ENCODE measurements at regions not wholly inside any gene's neighbourhood (a gene's known extent, or its start where the extent isn't known, plus 50 kb on each side); places are given as distances from the start of the nearest gene placed in this dataset.

DNA sequence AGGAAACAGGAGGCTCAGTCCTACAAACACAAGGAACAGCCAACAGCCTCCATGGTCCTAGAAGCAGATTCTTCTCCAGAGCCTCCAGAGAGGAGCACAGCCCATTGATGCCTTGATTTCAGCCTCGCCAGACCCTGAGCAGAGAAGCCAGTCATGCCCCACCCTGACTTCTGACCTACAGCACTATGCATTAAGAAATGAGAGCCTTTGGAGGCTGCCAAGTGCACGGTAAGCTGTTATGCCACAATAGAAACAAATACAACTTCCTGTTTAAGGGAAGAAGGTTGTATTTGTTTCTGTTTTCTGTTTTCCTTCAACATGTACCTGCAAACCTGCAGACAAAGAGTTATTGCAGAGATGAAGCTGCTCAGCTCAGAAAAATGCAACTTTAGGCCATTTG lies 181.3 kb upstream of the AGAP1 start:
- no peak for DNase-seq

DNA sequence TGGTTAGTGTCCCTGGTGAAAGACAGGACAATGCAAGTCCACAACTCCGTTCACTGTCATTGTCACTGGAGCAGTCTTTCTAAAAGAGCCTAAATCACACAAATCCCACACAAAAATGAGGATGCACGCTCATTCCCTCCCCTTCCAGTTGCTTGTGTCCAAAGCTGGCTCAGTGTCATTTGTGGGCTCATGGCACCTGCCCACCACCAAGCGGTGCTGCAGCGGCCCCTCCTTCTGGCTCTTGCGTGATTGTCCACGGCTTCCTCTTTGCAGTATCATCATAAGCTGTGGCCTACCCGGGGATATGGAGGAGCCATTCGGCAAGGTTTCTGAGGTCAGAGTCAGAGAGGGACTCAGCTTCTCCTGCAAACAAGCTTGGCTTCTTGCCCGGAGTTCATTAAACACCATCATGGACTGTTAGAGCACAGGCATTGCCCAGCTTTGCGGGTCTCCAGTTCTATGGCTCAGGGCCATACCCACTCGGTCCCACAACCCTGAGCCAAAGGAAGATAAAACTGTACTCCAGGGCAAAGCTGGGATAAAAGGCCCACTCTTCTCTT lies 179.4 kb upstream of the AGAP1 start:
- no peak for DNase-seq

DNA sequence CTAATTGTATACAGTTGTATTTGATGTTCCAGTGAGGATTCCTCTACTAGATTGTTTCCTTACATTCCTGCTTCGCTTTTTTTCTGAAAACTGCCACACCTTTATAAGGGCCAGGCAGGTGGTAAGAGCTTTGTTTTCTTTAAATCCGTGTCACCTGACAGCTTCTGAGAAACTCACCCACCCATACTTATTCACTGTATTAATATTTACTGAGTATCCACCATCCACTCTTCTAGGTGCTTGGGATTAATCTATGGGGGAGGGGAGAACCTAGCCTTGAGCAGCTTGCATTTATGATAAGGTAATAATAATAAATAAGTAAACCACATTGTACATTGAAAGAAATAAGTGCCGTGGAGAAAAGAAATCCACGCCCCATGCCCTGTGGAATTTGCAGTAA lies 174.7 kb upstream of the AGAP1 start:
- no peak for DNase-seq

DNA sequence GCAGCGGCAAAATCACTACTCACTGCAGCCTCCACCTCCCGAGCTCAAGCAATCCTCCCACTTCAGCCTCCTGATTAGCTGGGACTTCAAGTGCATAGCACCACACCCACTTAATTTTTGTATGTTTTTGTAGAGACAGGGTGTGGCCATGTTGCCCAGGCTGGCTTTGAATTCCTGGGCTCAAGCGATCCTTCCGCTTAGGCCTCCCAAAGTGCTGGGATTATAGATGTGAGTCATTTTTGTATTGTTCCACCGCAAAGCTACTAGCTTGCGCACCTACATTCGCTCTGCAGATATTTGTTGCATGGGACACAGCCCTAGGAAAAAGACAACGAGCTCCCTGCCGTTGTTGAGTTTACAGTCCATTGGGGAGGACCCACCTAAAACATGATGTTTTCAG lies 173.5 kb upstream of the AGAP1 start:
- DNase-seq = no peak

DNA sequence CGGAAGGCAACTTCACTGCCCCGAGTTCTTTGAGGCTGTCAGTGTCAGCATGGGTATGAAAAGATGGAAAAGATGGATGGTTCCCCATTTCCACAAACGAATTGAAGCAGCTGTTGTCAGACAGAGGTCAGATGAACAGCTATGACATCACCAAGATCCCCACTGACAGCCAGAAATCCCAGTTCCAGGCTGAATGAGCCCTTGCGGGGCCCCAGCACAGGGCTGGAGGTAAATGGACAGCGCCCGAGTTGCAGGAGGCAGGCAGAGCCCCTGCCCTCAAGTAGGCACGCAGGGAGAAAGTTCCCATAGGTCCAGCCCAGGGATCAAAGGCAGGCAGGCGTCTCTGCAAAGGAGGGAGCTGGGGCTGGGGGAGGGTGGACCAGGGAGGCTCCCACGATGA lies 169.5 kb upstream of the AGAP1 start:
- no peak for DNase-seq

DNA sequence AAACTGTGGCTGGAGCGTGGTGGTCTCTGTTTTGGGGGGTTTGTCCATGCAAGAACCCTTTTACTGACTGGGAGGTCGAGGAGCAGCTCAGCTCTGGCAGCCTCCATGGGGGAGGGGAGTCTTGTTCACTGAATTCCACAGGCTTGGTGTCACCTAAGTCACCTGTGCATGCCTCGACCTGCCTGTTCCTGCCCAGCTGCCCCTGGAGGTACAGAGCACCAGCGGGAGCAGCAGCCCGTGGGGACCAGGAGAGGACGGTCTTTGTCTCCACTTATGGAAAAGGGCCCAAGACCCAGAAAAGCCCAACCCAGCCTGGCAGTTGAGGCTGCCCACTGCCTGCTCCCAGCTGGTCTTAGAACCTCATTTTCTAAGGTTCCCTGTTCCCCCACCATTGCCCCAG lies 168.7 kb upstream of the AGAP1 start:
- DNase-seq = no peak

DNA sequence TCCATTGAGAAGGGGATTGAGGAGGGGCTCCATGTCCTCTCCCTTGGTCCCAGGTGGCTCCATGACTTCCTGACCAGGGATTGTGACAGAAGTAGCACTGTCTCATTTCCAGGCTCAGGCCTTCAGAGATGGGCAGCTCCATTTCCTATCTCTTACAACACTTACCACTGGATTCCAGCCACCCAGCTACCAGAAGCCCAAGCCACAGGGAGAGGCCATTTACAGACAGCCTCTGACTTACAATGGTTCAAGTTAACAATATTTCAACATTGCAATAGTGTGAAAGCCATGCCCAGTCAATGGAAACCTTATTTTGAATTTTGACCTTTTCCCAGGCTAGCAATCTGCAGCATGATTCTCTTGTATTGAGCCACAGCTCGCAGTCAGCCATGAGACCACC lies 164.9 kb upstream of the AGAP1 start:
- no peak for DNase-seq

DNA sequence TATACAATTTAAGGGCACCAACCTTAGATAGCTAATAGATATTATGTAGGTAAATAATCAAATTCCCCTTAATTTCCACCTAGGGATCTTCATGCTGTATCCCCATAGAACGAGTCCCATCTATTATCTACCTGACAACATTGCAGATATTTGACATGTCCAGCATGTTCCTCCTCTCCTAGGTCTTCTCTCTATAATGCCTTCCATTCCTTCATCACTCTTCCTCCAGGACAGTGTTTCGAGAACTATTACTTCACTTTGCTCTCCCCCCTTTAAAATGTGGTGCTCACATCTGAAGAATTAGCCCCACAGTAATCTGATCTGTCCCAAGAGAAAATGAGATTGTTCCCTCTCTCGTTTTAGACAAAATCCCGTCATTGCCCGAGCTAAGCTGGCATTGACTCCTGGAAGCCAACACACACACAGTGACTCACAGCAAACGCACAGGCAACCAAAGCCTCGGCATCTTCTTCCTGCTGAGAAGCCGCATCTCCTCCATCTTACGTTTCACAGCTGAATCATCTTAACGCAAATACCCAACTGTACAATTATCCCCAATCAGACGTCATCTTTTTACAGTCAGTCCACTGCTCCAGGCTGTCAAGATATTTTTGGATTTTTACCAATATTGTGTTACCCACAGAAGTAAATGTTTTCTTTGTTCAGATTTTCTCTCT lies 162.9 kb upstream of the AGAP1 start:
- DNase-seq = no peak

DNA sequence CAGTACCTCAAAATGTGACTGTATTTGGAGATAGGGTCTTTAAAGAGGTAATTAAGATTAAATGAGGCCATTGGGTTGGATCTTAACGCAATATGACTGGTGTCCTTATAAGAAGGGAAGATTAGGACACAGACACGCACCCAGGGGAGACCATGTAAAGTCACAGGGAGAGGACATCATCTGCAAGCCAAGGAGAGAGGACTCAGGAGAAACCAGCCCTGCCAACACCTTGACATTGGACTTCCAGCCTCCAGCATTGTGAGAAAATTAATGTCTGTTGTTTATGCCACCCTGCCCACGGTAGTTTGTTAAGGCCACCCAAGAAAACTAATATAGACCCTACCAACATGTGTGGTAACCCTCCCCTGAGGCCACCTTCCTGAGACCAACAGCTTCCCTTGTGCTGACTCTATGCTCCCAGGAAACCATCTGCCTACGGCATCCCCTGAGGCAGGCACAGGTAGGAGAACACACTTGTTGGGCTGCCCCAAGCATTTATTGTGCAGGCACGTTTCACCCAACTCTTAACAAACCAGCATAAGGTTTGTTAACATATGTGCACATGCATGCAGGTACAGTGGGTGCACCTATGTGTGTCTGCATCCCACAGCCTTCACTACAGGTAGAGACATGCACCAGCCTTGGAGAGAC lies 161.5 kb upstream of the AGAP1 start:
- DNase-seq = no peak

DNA sequence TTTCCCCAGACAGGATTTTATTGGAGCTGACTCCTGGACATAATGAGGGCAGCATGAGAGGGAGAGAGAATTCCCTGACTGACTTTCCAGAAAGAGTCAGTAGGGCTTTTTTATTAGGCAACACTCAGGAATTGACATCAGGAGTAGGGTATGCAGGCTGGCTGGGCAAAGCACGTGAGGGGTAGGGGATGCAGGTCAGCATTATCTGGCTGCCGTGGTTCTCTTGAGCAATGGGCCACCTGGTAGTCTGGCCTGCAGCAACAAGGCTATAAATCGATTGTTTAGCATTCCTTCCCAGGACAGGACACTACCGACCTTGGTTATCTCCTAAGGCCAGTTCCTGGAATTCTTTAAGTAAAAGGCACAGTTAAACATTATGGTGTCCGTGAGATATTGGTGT lies 160.8 kb upstream of the AGAP1 start:
- no peak for DNase-seq

DNA sequence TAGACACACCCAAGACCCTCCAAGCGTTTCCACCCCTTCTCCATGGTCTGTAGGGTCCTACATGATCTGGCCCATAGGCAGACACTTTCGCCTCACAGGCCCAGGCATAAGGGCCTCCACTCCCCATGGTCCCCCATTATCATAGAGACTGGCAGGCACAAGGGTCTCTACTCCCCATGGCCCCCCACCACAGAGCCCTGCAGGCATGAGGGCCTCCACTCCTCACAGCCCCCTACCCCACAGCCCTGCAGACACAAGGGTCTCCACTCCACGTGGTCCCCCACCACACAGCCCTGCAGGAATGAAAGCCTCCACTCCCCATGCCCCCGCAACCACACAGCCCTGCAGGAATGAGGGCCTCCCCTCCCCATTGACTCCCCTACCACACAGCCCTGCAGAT lies 159.7 kb upstream of the AGAP1 start:
- DNase-seq = no peak

DNA sequence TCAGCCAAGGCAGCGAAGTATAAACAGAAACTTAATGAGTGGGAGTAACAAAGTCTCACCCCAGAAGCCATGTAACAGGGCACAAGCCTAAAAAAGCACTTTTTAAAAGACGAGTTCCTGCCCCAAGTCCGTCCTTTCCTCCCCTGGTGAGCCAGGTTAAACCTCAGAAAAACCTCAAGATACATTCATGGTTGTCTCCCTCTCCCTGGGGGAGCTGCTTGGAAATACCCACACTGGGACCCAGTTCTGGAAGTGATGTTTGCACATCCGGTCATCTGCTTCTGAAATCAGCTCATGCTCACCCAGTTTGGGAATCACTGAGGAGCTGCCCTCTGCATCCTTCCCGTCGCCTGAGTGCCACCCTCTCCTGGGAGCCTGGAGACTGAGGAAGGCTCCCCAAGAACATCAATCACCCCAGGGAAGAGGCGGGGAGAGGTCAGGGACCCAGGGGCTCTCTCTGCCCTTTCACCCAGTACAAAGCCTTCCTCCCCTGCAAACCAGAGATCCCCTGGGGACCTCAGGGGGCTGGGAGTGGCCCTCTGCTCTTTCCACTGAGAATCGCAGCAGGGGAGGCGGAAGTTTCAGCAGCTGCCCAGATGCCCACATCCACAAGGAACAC lies 150.6 kb upstream of the AGAP1 start:
- no peak for DNase-seq

DNA sequence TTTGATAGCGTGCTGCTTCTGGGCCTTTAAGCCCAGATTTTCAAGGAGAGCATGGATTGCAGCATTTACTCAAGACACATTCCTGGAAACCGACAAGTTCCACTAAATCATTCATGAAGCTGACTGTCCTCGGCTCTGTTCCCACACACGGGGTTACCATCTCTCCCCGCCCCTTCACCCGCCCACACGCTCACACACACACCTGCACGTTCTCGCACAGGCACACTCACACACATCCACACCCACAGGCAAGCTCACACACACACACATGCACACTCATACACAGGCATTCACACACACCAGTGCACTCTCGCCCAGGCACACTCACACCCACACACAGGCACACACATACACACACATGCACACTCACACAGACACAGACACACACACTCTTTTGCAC lies 150.0 kb upstream of the AGAP1 start:
- no peak for DNase-seq

DNA sequence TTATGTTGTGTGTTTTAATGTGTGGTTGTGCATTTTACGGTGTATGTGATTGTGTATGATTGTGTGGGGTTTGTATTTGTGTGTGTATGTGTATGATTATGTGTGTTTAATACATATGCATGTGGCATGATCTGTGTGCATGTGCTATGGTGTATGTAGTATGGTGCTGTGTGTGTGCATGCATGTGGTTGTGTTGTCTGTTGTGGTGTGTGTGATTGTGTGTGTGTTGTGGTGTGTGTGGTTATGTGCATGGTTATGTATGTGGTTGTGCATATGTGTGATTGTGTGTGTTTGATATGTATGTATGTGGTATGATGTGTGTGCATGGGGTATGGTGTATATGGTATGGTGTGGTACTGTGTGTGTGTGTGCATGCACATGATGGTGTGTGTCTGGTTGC lies 148.1 kb upstream of the AGAP1 start:
- DNase-seq = no peak

DNA sequence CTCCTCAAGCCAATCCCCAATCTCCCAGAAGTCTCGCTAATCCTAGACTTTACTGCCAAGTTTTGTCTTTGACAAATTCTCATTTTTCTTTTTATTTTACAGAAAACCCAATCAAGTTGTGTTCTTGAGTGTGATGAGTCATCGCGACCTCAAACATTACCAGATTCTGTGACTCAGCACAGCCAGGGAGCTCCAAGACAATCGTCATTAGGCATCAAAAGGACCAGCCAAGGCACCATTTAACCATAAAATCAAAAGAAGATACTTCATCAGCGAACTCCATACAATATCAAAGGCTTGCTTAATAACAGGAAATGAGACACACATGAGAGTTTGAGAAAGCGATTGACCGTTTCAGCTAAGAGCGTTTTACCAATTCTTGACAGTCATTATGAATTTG lies 146.2 kb upstream of the AGAP1 start:
- no peak for DNase-seq

DNA sequence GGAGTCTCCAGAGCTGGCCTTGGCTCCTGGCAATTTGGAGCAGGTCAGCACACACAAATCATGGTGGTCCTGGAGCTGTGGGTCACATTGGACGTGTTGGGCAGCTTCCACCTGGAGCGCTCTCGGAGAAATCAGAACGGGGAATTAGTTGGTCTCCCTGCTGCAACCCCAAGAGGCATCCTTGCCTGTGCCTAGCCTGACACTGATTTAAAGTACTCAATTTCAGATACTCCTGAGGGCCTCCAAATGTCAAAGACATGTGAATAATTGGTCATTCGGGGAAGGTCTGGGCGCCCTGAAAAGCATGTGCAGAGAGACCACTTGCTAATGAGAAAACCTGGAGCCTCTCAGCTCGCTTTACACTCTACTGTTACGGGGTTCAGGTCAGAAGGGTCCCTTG lies 145.5 kb upstream of the AGAP1 start:
- DNase-seq = no peak

DNA sequence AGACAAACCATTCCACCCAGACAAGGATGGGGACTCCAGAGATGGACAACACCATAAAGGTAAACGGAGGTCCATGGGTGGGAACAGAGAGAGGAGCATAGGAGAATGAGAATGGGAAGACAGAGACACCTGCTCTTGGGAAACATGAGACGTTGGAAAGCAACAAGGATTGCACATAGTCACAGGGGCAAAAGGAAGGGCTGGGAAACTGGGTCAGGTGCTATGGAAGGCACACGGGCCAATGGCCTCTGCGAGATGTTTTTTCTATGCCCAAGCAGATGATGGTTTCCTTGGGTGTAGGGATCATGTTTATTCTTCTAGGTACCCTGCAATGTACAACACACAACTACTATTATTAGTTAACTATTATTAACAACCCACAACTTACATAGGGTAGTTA lies 143.6 kb upstream of the AGAP1 start:
- no peak for DNase-seq

DNA sequence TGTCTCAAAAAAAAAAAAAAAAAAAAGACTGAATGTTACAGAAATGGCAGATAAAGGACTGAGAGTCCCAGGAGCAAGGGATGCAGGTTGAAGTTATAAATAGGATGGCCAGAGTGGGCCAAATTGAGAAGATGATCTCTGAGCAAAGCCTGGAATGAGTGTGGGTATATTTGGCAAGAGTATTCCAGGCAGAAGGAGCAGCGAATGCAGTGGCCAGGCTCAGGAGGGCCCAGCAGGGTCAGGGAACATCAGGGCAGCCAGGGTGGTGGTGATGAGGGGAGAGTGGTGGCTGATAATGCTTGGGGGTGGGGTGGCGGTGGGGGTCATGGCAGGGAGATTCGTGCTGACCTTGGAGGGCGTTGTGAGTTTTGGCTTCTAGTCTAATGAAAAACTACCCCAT lies 141.3 kb upstream of the AGAP1 start:
- no peak for DNase-seq

DNA sequence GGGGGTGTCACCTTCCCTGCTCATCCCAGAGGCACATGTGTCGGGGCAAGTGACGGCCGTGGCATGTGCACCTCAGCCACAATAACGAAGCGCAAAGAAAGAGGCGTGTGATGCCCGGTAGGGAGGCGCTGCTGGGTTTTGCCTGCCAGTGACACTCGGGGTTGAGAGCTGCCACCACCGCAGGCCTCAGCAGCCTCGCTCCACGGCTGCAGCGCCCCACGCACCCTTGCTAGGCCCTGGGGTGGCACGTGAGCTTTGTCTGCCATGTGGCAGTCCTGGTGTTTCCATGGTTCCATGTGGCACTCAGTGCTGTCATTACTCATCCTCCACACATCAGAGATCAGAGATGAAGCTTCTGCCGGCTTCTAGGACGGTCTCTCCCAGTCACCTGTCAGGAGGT lies 136.0 kb upstream of the AGAP1 start:
- DNase-seq = no peak

DNA sequence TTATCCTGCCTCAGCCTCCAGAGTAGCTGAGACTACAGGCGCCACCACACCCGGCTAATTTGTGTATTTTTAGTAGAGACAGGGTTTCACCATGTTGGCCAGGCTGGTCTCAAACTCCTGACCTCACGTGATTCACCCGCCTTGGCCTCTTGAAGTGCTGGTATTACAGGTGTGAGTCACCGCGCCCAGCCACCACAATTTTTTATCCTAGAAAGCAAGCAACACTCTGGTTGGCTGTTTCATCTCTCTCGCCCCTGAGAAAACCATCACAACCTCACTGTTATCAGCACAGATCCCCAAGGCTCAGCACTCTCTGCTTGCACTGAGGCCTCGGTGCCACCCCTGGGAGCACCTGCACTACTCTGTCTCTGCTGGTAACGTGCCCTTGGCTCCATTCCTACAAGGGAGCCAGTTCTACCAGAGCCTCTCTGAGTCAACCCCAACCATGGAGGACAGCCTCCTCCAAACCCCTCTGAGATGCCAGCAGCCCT lies 134.8 kb upstream of the AGAP1 start:
- DNase-seq = no peak

DNA sequence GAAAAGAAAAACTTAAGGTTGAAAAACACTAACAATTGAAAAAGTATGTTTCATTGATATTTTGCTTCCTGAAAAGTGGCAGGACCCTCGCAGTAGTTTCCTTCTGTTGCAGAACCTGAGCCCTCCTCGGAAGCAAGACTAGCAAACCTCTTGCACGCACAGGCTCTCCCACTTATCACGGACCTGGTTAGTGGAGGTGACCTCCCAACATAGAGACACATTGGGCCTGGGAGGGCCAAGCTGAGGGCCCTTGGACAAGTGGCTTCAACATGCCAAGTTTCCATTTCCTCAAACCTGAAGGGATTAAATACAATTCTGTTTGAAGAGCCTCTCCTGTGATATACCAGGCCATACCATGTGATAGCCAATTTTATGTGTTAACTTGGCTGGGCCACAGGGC lies 133.4 kb upstream of the AGAP1 start:
- no peak for DNase-seq

DNA sequence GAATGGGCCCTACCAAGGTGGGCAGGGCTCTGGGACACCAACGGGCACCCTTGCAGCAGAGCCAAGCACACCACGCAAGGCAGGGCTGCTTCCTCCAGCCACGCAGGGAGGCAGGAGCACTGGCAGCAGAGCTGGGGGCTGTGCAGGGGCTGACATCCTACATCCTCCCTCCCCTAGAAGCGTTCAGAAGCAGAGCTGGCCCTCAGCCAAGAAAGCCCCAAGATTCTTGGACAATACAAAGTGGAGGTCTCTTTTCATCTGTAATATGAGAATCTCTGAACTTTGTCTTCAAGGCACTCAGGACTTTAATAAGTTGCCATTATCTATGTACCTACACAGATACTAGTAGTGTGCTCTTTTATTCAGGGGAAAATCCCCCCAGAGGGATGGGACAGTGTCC lies 128.1 kb upstream of the AGAP1 start:
- no peak for DNase-seq

DNA sequence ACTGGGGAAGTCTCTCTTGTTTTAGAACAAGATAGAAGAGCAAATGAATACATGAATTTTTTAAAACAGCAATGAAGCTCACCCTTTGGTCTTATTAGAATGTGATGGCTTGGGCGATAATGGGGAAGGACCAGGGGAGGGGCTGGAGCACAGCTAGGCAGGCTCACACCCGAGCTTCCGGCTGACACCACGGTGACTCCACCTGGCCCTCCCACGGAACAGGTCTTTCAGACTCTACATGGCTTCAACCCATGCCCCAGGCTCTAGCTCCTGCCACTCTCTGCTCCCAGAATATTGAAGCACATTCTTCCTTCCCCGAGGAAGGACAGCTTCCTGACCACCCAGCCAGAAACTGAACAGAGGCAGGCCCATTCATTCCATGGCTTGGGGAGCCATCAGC lies 127.5 kb upstream of the AGAP1 start:
- DNase-seq = no peak

DNA sequence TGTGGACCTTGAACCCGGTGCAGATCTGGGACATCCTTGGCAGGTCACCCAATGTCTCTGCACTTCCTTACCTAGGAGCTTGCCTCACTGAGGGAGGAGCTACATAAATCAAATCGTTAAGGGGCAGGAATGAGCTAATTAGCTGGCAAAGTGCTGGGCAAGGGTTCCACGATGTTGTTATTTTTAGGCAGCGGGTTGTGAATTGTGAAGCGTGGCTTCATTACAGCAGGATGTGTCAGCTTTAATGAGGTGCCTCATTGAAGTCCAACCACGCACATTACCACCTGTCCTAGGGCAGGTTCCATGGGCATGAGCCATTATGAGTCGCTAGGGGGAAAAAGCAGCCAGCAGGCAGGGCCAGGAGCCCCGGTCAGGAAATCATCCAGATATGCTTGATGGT lies 127.0 kb upstream of the AGAP1 start:
- no peak for DNase-seq
